H1 (cell line): ENCODE measurements at regions not wholly inside any gene's neighbourhood (a gene's known extent, or its start where the extent isn't known, plus 50 kb on each side); places are given as distances from the start of the nearest gene placed in this dataset.

ENCODE experiments used
- CTCF ChIA-PET: fragments of 300-600 bp; sonication (Branson Sonifier 250); formaldehyde crosslinking; loops from one replicate; lab custom pipeline; 2021; ENCODE audit not compliant: partially characterized antibody; lab: Charles Lee
- POLR2A ChIA-PET: fragments of 300-600 bp; sonication (Branson Sonifier 250); formaldehyde crosslinking; loops from one replicate; lab custom pipeline; 2021; ENCODE audit warnings: inconsistent platforms; ENCODE audit not compliant: partially characterized antibody; lab: Charles Lee
- DNase-seq, 2 experiments: peaks; one replicate each; pipeline versions ENCODE4 v3.0.0 to v3.0.0-alpha.2; 2010 to 2022; ENCODE audit warnings: low spot score in 2 of 2, low read depth in 1 of 2, mixed read lengths in 1 of 2
- FAIRE-seq: peaks from 2 replicates; lab custom pipeline; 2011; peaks lifted over from hg19 to GRCh38; lab: Jason Lieb, UNC
- H2AFZ ChIP-seq: 2 replicates; pipeline ENCODE4 v1.8.1; 2012; ENCODE audit warnings: low read length, inconsistent platforms
- H2AK5ac ChIP-seq: 2 replicates; pipeline ENCODE4 v1.6.1; 2013; ENCODE audit warnings: low read depth, low read length
- H2BK120ac ChIP-seq: replicated peaks from 2 replicates; pipeline ENCODE3; 2013; ENCODE audit warnings: low read depth, low read length, inconsistent platforms
- H2BK12ac ChIP-seq: 2 replicates; pipeline ENCODE4 v1.6.1; 2013; ENCODE audit warnings: low read depth, low read length
- H2BK15ac ChIP-seq: 2 replicates; pipeline ENCODE4 v1.6.1; 2013; ENCODE audit warnings: low read length
- H2BK20ac ChIP-seq: 2 replicates; pipeline ENCODE4 v1.6.1; 2013; ENCODE audit warnings: low read length
- H2BK5ac ChIP-seq: 2 replicates; pipeline ENCODE4 v1.6.1; 2013; ENCODE audit warnings: low read depth, low read length
- H3K14ac ChIP-seq: 2 replicates; pipeline ENCODE4 v1.6.1; 2013; ENCODE audit warnings: inconsistent platforms; ENCODE audit not compliant: insufficient read length
- H3K18ac ChIP-seq: 2 replicates; pipeline ENCODE4 v1.6.1; 2013; ENCODE audit warnings: low read length; ENCODE audit errors: extremely low read depth
- H3K23ac ChIP-seq: 2 replicates; pipeline ENCODE4 v1.6.1; 2013; ENCODE audit warnings: inconsistent platforms; ENCODE audit not compliant: insufficient read length
- H3K23me2 ChIP-seq: 2 replicates; pipeline ENCODE4 v1.6.1; 2013; ENCODE audit warnings: low read depth, low read length
- H3K27ac ChIP-seq: 2 replicates; pipeline ENCODE4 v1.6.1; 2011; ENCODE audit warnings: low read depth, low read length, inconsistent platforms
- H3K27me3 ChIP-seq, 4 experiments: replicated peaks in 1 of 4; 1 replicate in 1 of 4; 2 replicates in 3 of 4; pipeline versions ENCODE4 v1.6.1 to v1.8.1; 2011 to 2013; ENCODE audit warnings: low read length in 3 of 4, mild to moderate bottlenecking in 3 of 4, inconsistent platforms in 2 of 4, mixed read lengths in 2 of 4, moderate library complexity in 1 of 4; ENCODE audit not compliant: control insufficient read depth in 3 of 4, insufficient read depth in 3 of 4; ENCODE audit errors: extremely low read depth in 1 of 4
- H3K36me3 ChIP-seq, 4 experiments: 2 replicates each; pipeline versions ENCODE4 v1.6.1 to v1.8.1; 2011 to 2013; ENCODE audit warnings: mild to moderate bottlenecking in 4 of 4, low read length in 3 of 4, moderate library complexity in 2 of 4, control low read depth in 1 of 4, inconsistent platforms in 1 of 4; ENCODE audit not compliant: insufficient read depth in 4 of 4, control insufficient read depth in 2 of 4
- H3K4ac ChIP-seq: replicated peaks from 2 replicates; pipeline ENCODE3; 2013; ENCODE audit warnings: low read length, low read depth, mixed read lengths, inconsistent platforms; ENCODE audit not compliant: insufficient read length
- H3K4me1 ChIP-seq, 4 experiments: replicated peaks in 1 of 4; 1 replicate in 1 of 4; 2 replicates in 3 of 4; pipeline versions ENCODE4 v1.6.1 to v1.8.1; 2011 to 2013; ENCODE audit warnings: low read length in 3 of 4, inconsistent platforms in 2 of 4, mixed read lengths in 1 of 4; ENCODE audit not compliant: insufficient read depth in 4 of 4, control insufficient read depth in 3 of 4
- H3K4me2 ChIP-seq, 2 experiments: 2 replicates each; pipeline versions ENCODE4 v1.6.1 to v1.8.1; 2011 to 2013; ENCODE audit warnings: low read depth in 2 of 2, low read length in 2 of 2, control low read depth in 1 of 2, inconsistent platforms in 1 of 2, mild to moderate bottlenecking in 1 of 2; ENCODE audit not compliant: insufficient read depth in 1 of 2
- H3K4me3 ChIP-seq, 4 experiments: fragments of 200-600, 300-600 bp in 1 of 4; sonication (generic), shearing (Covaris generic), sonication (Bioruptor Twin) in 1 of 4; 2 replicates each; pipeline versions ENCODE4 v1.5.1 to v1.8.1; 2011 to 2016; ENCODE audit warnings: low read length in 4 of 4, low read depth in 3 of 4, control low read depth in 2 of 4, inconsistent platforms in 2 of 4, mild to moderate bottlenecking in 2 of 4, mixed read lengths in 1 of 4, moderate library complexity in 1 of 4; ENCODE audit not compliant: insufficient read depth in 2 of 4; ENCODE audit errors: extremely low read depth in 1 of 4
- H3K56ac ChIP-seq: replicated peaks from 2 replicates; pipeline ENCODE3; 2013; ENCODE audit warnings: low read depth, mild to moderate bottlenecking, mixed read lengths, low read length, inconsistent platforms; ENCODE audit not compliant: insufficient read length
- H3K79me1 ChIP-seq: 2 replicates; pipeline ENCODE4 v1.6.1; 2013; ENCODE audit warnings: low read depth, low read length, control low read depth
- H3K79me2 ChIP-seq, 2 experiments: 2 replicates each; pipeline versions ENCODE4 v1.6.1 to v1.8.1; 2012 to 2013; ENCODE audit warnings: low read length in 2 of 2, mild to moderate bottlenecking in 2 of 2, inconsistent platforms in 1 of 2; ENCODE audit not compliant: insufficient read depth in 2 of 2, control insufficient read depth in 1 of 2
- H3K9ac ChIP-seq, 4 experiments: replicated peaks in 1 of 4; 1 replicate in 1 of 4; 2 replicates in 3 of 4; pipeline versions ENCODE4 v1.6.1 to v1.8.1; 2011 to 2013; ENCODE audit warnings: low read depth in 3 of 4, low read length in 3 of 4, control low read depth in 2 of 4, mild to moderate bottlenecking in 2 of 4, moderate library complexity in 2 of 4, inconsistent platforms in 1 of 4; ENCODE audit errors: extremely low read depth in 1 of 4
- H3K9me3 ChIP-seq, 2 experiments: 2 replicates each; pipeline versions ENCODE4 v1.6.1 to v1.8.1; 2012 to 2013; ENCODE audit warnings: mild to moderate bottlenecking in 2 of 2, moderate library complexity in 2 of 2, control low read depth in 1 of 2, inconsistent platforms in 1 of 2, low read depth in 1 of 2, low read length in 1 of 2, mixed read lengths in 1 of 2; ENCODE audit not compliant: insufficient read depth in 2 of 2
- H4K20me1 ChIP-seq, 2 experiments: replicated peaks in 1 of 2; 2 replicates each; pipeline versions ENCODE3 to v1.8.1; 2011 to 2013; ENCODE audit warnings: inconsistent platforms in 2 of 2, low read length in 2 of 2, mild to moderate bottlenecking in 1 of 2; ENCODE audit not compliant: insufficient read depth in 2 of 2, control insufficient read depth in 1 of 2
- H4K5ac ChIP-seq: 2 replicates; pipeline ENCODE4 v1.6.1; 2013; ENCODE audit warnings: low read length, low read depth, mixed read lengths, inconsistent platforms; ENCODE audit not compliant: insufficient read length
- H4K8ac ChIP-seq: 2 replicates; pipeline ENCODE4 v1.8.0; 2013; ENCODE audit warnings: mild to moderate bottlenecking, moderate library complexity, low read length, inconsistent platforms; ENCODE audit not compliant: insufficient read depth; ENCODE audit errors: extremely low read depth
- H4K91ac ChIP-seq: replicated peaks from 2 replicates; pipeline ENCODE3; 2013; ENCODE audit warnings: low read length, mixed read lengths, inconsistent platforms; ENCODE audit not compliant: insufficient read length
- SP4 ChIP-seq: IDR thresholded peaks from 2 replicates; pipeline ENCODE4 v1.6.1; 2012; ENCODE audit warnings: low read length, inconsistent platforms
- WGBS, 2 experiments: shearing (Covaris generic) in 1 of 2; methylation state at CpG; one replicate each; pipeline versions ENCODE4 v1.1.6 to v1.1.7; 2013 to 2015; ENCODE audit warnings: low lambda C conversion rate in 2 of 2, mixed read lengths in 2 of 2, inconsistent platforms in 1 of 2, low coverage in 1 of 2, missing lambda C conversion rate in 1 of 2; ENCODE audit not compliant: insufficient replicate concordance in 2 of 2, insufficient coverage in 1 of 2, insufficient read length in 1 of 2; ENCODE audit errors: extremely low coverage in 1 of 2, missing lambda C conversion rate in 1 of 2; 5-methylcytosine and 5-hydroxymethylcytosine counted together
- TF ChIP-seq, protein P1 (sequence below): IDR thresholded peaks from 2 replicates; pipeline ENCODE4 v1.6.1; 2012; ENCODE audit warnings: inconsistent platforms

DNA sequence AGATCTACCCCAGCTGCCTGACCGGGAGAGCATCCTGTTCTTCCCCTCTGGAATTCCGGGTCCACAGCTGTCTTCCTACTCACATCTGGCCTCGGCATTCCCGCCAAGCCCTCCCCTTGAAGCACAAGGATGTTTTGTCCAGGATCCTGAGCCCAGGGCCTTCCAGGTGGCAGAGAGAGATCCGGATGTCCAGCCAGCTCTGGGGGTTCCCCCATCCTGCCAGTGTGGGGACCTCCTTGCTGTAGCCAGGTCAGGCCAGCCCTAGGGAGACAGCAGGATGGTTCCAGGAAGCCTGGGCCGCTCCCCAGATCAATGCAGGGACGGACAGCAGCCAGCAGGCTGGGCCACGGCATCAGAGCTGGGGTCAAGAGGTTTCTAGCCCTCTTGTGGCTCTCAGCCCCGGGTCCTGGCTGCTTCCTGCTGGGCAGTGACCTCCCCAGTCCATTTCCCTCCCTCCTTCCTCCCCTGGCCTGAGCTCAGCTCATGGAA is 55.3 kb downstream of the SOCS3 start:
- no peak for DNase-seq
- Histone ChIP-seq H2AFZ (no peak overlapping the region), H3K9me3 (peaks cover 0 to 8% of the 10 kb centered on the region in 2 experiments; a peak in 1 of 4 replicates), H3K79me2 (no peaks in the 10 kb centered on the region), H3K79me1 (no peaks in the 10 kb centered on the region), H3K14ac (no peak overlapping the region), H2AK5ac (no peak overlapping the region), H3K4ac (no peak overlapping the region), H3K27me3 (no peaks in the 10 kb centered on the region), H2BK20ac (no peak overlapping the region), H4K20me1 (no peaks in the 10 kb centered on the region)
- no peak for TF ChIP-seq SP4
- TF ChIP-seq, protein P1, sequence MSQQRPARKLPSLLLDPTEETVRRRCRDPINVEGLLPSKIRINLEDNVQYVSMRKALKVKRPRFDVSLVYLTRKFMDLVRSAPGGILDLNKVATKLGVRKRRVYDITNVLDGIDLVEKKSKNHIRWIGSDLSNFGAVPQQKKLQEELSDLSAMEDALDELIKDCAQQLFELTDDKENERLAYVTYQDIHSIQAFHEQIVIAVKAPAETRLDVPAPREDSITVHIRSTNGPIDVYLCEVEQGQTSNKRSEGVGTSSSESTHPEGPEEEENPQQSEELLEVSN: peak; percentile 57
- TF ChIP-seq, all 59 proteins: peak for 1
- peak overlapping the region; percentile 17; the same call in 1 of the 2 replicates for H4K8ac ChIP-seq
- no peak overlapping the region for H2BK5ac ChIP-seq
- H3K56ac ChIP-seq: no peak overlapping the region
- H3K9ac ChIP-seq: no peak overlapping the region
- H3K4me1 ChIP-seq: no peaks in the 10 kb centered on the region
- no peak overlapping the region for H3K23ac ChIP-seq
- H4K5ac ChIP-seq: no peak overlapping the region
- no peak overlapping the region for H4K91ac ChIP-seq
- no peak overlapping the region for H3K27ac ChIP-seq
- no peak for FAIRE-seq
- no peak overlapping the region for H2BK120ac ChIP-seq
- 90% methylated on average over 9 of the region's 9 CpGs; no CpG with 5 or more reads in 1 of the 2 experiments for WGBS, 2 experiments
- CTCF ChIA-PET: interaction anchor here (0.7 to 1.9 kb wide), 10 partner anchors 8 to 117 kb away, joined by 3 to 8 read pairs (median 5); no protein-coding TSS in a partner anchor
- no peaks in the 10 kb centered on the region for H3K36me3 ChIP-seq
- no peak overlapping the region for H3K4me3 ChIP-seq
- no peaks in the 10 kb centered on the region for H3K23me2 ChIP-seq
- POLR2A ChIA-PET: interaction anchor here (0.7 to 1.2 kb wide), 5 partner anchors 9 to 61 kb away, joined by 3 read pairs; no protein-coding TSS in a partner anchor
- no peak overlapping the region for H3K4me2 ChIP-seq
- H2BK15ac ChIP-seq: no peak overlapping the region
- no peak overlapping the region for H3K18ac ChIP-seq
- no peak overlapping the region for H2BK12ac ChIP-seq
